CD14-positive monocyte (primary cell): ENCODE measurements at regions not wholly inside any gene's neighbourhood (a gene's known extent, or its start where the extent isn't known, plus 50 kb on each side); places are given as distances from the start of the nearest gene placed in this dataset.

Source experiments
- DNase-seq, 3 donors: peaks; one replicate each; pipeline ENCODE4 v3.0.0-alpha.2; 2011 to 2022
- H2AFZ ChIP-seq: 2 replicates; pipeline ENCODE4 v1.6.0; 2012; ENCODE audit warnings: mild to moderate bottlenecking, low read depth, low read length, inconsistent platforms; ENCODE audit not compliant: insufficient read depth, poor library complexity, severe bottlenecking
- H3K27ac ChIP-seq, 2 donors: 1 replicate in 1 of 2; 2 replicates in 1 of 2; pipeline ENCODE4 v1.5.1; 2012 to 2013; ENCODE audit warnings: low read length in 2 of 2, control low read depth in 1 of 2, inconsistent platforms in 1 of 2, low read depth in 1 of 2, mild to moderate bottlenecking in 1 of 2
- H3K27me3 ChIP-seq, 2 donors: one replicate each; pipeline versions ENCODE4 v1.6.0 to v1.6.1; 2011 to 2013; ENCODE audit warnings: low read length in 2 of 2; ENCODE audit not compliant: control insufficient read depth in 2 of 2, insufficient read depth in 2 of 2
- H3K36me3 ChIP-seq, 2 donors: replicated peaks in 1 of 2; 1 replicate in 1 of 2; 2 replicates in 1 of 2; pipeline versions ENCODE4 v1.5.1 to v1.6.1; 2012 to 2013; ENCODE audit warnings: low read length in 2 of 2, control low read depth in 1 of 2, inconsistent platforms in 1 of 2, mild to moderate bottlenecking in 1 of 2; ENCODE audit not compliant: insufficient read depth in 2 of 2, control insufficient read depth in 1 of 2
- H3K4me1 ChIP-seq, 2 donors: 1 replicate in 1 of 2; 2 replicates in 1 of 2; pipeline versions ENCODE4 v1.5.1 to v1.6.1; 2012 to 2013; ENCODE audit warnings: low read length in 2 of 2, control low read depth in 1 of 2, inconsistent platforms in 1 of 2, mild to moderate bottlenecking in 1 of 2, moderate library complexity in 1 of 2; ENCODE audit not compliant: insufficient read depth in 2 of 2, control insufficient read depth in 1 of 2
- H3K4me2 ChIP-seq: replicated peaks from 2 replicates; pipeline ENCODE3; 2012; ENCODE audit warnings: low read length, moderate library complexity, mild to moderate bottlenecking; ENCODE audit not compliant: poor library complexity, severe bottlenecking; ENCODE audit errors: extremely low read depth
- H3K4me3 ChIP-seq, 3 experiments: fragments of 200-600 bp in 1 of 3; sonication (generic) in 1 of 3; replicated peaks in 1 of 3; 1 replicate in 2 of 3; 2 replicates in 1 of 3; pipeline ENCODE4 v1.5.1; 2011 to 2013; ENCODE audit warnings: low read length in 3 of 3, mild to moderate bottlenecking in 3 of 3, control low read depth in 2 of 3, low read depth in 2 of 3, inconsistent platforms in 1 of 3, moderate library complexity in 1 of 3
- H3K79me2 ChIP-seq: 2 replicates; pipeline ENCODE4 v1.6.0; 2012; ENCODE audit warnings: mild to moderate bottlenecking, control low read depth, inconsistent platforms, low read length, moderate library complexity; ENCODE audit not compliant: insufficient read depth
- H3K9ac ChIP-seq: 2 replicates; pipeline ENCODE4 v1.6.0; 2017; ENCODE audit warnings: low read length, mild to moderate bottlenecking; ENCODE audit not compliant: insufficient read depth, poor library complexity, severe bottlenecking
- H3K9me3 ChIP-seq, 2 donors: replicated peaks in 1 of 2; 1 replicate in 1 of 2; 2 replicates in 1 of 2; pipeline versions ENCODE4 v1.5.1 to v1.6.1; 2012 to 2013; ENCODE audit warnings: low read length in 2 of 2, control low read depth in 1 of 2; ENCODE audit not compliant: control insufficient read depth in 1 of 2, insufficient read depth in 1 of 2
- H4K20me1 ChIP-seq: 2 replicates; pipeline ENCODE4 v1.6.0; 2012; ENCODE audit warnings: mild to moderate bottlenecking, low read length, control low read depth, moderate library complexity; ENCODE audit not compliant: insufficient read depth
- H3K27ac Mint-ChIP-seq, 7 donors: one replicate each; pipeline ENCODE4 v1.8.0; 2020; ENCODE audit warnings: mild to moderate bottlenecking in 7 of 7, mixed read lengths in 7 of 7, moderate library complexity in 6 of 7, inconsistent platforms in 2 of 7
- H3K27me3 Mint-ChIP-seq, 3 donors: one replicate each; pipeline ENCODE4 v1.8.0; 2021 to 2022; ENCODE audit warnings: low read depth in 3 of 3, mild to moderate bottlenecking in 3 of 3, mixed read lengths in 3 of 3, moderate library complexity in 3 of 3, inconsistent platforms in 1 of 3
- H3K36me3 Mint-ChIP-seq, 2 donors: one replicate each; pipeline ENCODE4 v1.8.0; 2020; ENCODE audit warnings: mixed read lengths in 2 of 2, inconsistent platforms in 1 of 2, mild to moderate bottlenecking in 1 of 2
- H3K4me1 Mint-ChIP-seq: one replicate; pipeline ENCODE4 v1.8.0; 2020; ENCODE audit warnings: mild to moderate bottlenecking, mixed read lengths
- H3K4me3 Mint-ChIP-seq, 2 donors: one replicate each; pipeline ENCODE4 v1.8.0; 2020; ENCODE audit warnings: mild to moderate bottlenecking in 2 of 2, mixed read lengths in 2 of 2, moderate library complexity in 1 of 2
- H3K9me3 Mint-ChIP-seq, 7 donors: one replicate each; pipeline ENCODE4 v1.8.0; 2020 to 2022; ENCODE audit warnings: mixed read lengths in 7 of 7, mild to moderate bottlenecking in 6 of 7, moderate library complexity in 6 of 7, inconsistent platforms in 2 of 7
- WGBS: methylation state at CpG from one replicate; pipeline ENCODE4 v1.1.5; 2013; ENCODE audit warnings: missing lambda C conversion rate; ENCODE audit not compliant: insufficient coverage; 5-methylcytosine and 5-hydroxymethylcytosine counted together
- intact Hi-C, 2 donors: fragments of 100-400 bp; cut with micrococcal nuclease; formaldehyde crosslinking; loops; one replicate each; pipeline versions ENCODE4 v1.15.0 to v1.15.1; 2023
- TF ChIP-seq, protein P1 (sequence below): fragments of 200-600 bp; IDR thresholded peaks from one replicate; pipeline ENCODE4 v1.8.0; 2022; ENCODE audit warnings: antibody characterized with exemption, mild to moderate bottlenecking

DNA sequence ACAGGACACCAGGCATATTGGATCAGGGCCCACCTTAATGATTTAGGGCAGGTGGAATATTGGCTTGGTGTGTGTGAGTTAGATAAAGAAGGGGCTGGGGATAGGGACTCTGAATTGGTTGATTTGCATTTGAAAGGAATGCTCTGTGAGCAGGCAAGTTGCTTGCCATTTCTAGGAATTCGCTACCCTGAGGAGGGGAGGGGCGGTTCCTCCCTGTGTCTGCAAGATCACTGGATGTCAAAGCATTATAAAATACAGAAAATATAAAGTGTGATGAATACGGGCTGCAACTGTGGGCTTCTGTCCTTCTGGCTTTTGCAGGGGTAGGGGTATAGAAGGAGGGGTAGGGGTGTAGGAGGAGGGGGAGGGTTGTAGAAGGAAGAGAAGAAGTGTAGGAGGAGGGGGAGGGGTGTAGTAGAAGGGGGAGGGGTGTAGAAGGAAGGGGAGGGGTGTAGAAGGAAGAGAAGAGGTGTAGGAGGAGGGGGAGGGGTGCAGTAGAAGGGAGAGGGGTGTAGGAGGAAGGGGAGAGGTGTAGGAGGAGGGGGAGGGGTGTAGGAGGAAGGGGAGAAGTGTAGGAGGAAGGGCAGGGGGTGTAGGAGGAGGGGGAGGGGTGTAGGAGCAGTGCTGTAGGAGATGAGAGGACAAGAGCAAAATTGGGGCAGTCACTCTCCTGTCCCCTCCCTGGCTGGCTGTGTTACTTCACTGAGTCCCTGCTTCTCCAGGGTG lies 238.0 kb upstream of the COPS8 start:
- Mint-ChIP-seq H3K27ac (peak overlapping the region in 1 of 7 donors; percentile 4), H3K4me3 (peak overlapping the region in 1 of 2 donors; percentile 9), H3K4me1 (no peaks in the 10 kb centered on the region), H3K9me3 (peaks cover 2 to 25% (median 10%) of the 10 kb centered on the region in 7 donors), H3K36me3 (no peaks in the 10 kb centered on the region), H3K27me3 (peaks cover 16 to 33% (median 21%) of the 10 kb centered on the region in 3 donors)
- Histone ChIP-seq H3K36me3 (no peaks in the 10 kb centered on the region), H3K4me1 (no peaks in the 10 kb centered on the region), H3K27ac (no peak overlapping the region), H4K20me1 (no peaks in the 10 kb centered on the region), H3K79me2 (no peaks in the 10 kb centered on the region), H3K4me2 (no peak overlapping the region), H3K9ac (no peak overlapping the region), H3K27me3 (peaks cover 4 to 5% of the 10 kb centered on the region in 2 donors), H2AFZ (no peak overlapping the region), H3K4me3 (no peak overlapping the region), H3K9me3 (peaks cover 7 to 19% of the 10 kb centered on the region in 2 donors)
- WGBS, result 100% methylated on average over 2 of the region's 3 CpGs
- TF ChIP-seq, protein P1, sequence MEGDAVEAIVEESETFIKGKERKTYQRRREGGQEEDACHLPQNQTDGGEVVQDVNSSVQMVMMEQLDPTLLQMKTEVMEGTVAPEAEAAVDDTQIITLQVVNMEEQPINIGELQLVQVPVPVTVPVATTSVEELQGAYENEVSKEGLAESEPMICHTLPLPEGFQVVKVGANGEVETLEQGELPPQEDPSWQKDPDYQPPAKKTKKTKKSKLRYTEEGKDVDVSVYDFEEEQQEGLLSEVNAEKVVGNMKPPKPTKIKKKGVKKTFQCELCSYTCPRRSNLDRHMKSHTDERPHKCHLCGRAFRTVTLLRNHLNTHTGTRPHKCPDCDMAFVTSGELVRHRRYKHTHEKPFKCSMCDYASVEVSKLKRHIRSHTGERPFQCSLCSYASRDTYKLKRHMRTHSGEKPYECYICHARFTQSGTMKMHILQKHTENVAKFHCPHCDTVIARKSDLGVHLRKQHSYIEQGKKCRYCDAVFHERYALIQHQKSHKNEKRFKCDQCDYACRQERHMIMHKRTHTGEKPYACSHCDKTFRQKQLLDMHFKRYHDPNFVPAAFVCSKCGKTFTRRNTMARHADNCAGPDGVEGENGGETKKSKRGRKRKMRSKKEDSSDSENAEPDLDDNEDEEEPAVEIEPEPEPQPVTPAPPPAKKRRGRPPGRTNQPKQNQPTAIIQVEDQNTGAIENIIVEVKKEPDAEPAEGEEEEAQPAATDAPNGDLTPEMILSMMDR, result no peak
- intact Hi-C loops, result no loop called here
- no peak for DNase-seq

DNA sequence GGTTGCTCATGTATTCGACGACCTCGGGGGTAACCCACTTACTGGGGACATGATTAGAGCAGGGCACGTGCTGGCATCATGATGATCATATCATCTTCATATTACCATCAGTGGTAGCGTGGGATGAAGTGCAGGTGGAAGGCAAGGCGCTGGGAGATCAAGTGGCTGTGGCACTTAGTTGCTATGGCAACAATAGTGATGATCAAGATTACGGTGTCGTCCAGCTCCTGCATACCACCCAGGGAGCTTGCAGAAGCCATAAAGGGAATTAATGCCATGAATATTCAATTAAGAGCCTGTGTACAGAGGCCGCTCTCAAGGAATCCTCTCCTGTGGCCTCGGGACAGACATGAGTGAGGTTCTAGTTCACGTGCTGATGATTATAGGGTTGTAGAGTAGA lies 237.2 kb upstream of the COPS8 start:
- Histone ChIP-seq H2AFZ (no peak overlapping the region), H3K27me3 (peaks cover 4 to 7% of the 10 kb centered on the region in 2 donors), H3K36me3 (no peaks in the 10 kb centered on the region), H3K9me3 (peaks cover 7 to 19% of the 10 kb centered on the region in 2 donors), H3K4me1 (no peaks in the 10 kb centered on the region), H3K27ac (no peak overlapping the region), H4K20me1 (no peaks in the 10 kb centered on the region), H3K4me3 (no peak overlapping the region), H3K4me2 (no peak overlapping the region), H3K79me2 (no peaks in the 10 kb centered on the region), H3K9ac (no peak overlapping the region)
- Mint-ChIP-seq H3K4me1 (no peaks in the 10 kb centered on the region), H3K9me3 (peaks cover 2 to 27% (median 10%) of the 10 kb centered on the region in 7 donors), H3K36me3 (no peaks in the 10 kb centered on the region), H3K4me3 (no peak overlapping the region), H3K27me3 (peaks cover 16 to 31% (median 22%) of the 10 kb centered on the region in 3 donors), H3K27ac (peak overlapping the region in 1 of 7 donors; percentile 69)
- TF ChIP-seq, protein P1, result no peak
- no peak for DNase-seq
- WGBS, result 100% methylated on average over 2 of the region's 11 CpGs
- intact Hi-C loops, result no loop called here
